Upper lobe of right lung (tissue), 1 donor: ENCODE measurements at regions not wholly inside any gene's neighbourhood (a gene's known extent, or its start where the extent isn't known, plus 50 kb on each side); places are given as distances from the start of the nearest gene placed in this dataset.
A peak's percentile ranks its signal among the peaks of the same experiment; 100 is the strongest.

Source experiments
- ATAC-seq: fragments of 200-7000 bp; cut with Tn5 transposase; one replicate; pipeline ENCODE4 v1.9.1; 2020; ENCODE audit warnings: mild to moderate bottlenecking, moderate library complexity
- DNase-seq: peaks from one replicate; pipeline ENCODE4 v3.0.0-alpha.2; 2020
- H3K27ac ChIP-seq: fragments of 200-600 bp; one replicate; pipeline ENCODE4 v1.8.0; 2022
- H3K27me3 ChIP-seq: fragments of 200-600 bp; one replicate; pipeline ENCODE4 v1.8.0; 2022; ENCODE audit warnings: mild to moderate bottlenecking
- H3K36me3 ChIP-seq: fragments of 200-600 bp; one replicate; pipeline ENCODE4 v1.8.0; 2022
- H3K4me1 ChIP-seq: fragments of 200-600 bp; one replicate; pipeline ENCODE4 v1.8.0; 2022
- H3K4me3 ChIP-seq: fragments of 200-600 bp; one replicate; pipeline ENCODE4 v1.8.0; 2022; ENCODE audit warnings: mild to moderate bottlenecking
- H3K9me3 ChIP-seq: fragments of 200-600 bp; one replicate; pipeline ENCODE4 v1.8.0; 2022
- intact Hi-C: fragments of 100-400 bp; cut with DNase I; formaldehyde crosslinking; loops from one replicate; pipeline ENCODE4 v1.11.0; 2022
- TF ChIP-seq, protein P1 (sequence below): fragments of 200-600 bp; IDR thresholded peaks from one replicate; pipeline ENCODE4 v1.8.0; 2022; ENCODE audit warnings: antibody characterized with exemption
- donor health status: DM: no; HTN: yes; CAD: no; lungs with severe emphysema.

DNA sequence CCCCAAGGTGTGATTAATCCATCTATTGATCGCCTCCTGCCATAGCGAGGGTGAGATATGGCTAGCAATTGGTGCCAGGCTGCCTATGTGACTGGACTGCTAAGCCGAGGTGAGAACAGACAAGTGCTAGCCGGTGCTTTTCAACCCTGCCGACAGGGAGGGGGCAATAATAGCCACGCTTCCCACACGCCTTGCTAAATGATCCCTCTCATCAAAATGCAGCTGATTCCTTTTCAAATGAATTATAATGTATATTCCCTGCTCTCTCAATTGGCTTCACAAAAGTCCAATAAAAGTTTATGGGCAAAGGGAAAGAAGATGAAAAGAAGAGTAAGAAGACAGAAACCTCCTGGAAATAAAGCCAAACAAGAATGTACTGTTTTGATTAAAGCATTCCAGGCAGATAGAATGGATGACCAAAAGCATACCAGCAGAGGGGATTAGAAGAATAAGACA, 235.6 kb downstream of the ICOS start:
- Histone ChIP-seq H3K4me1 (no peaks in the 10 kb centered on the region), H3K9me3 (no peaks in the 10 kb centered on the region), H3K4me3 (no peak overlapping the region), H3K36me3 (no peaks in the 10 kb centered on the region), H3K27me3 (no peaks in the 10 kb centered on the region), H3K27ac (no peak overlapping the region)
- intact Hi-C loops: no loop called here
- DNase-seq (no peak), ATAC-seq (no peak)
- TF ChIP-seq, protein P1, sequence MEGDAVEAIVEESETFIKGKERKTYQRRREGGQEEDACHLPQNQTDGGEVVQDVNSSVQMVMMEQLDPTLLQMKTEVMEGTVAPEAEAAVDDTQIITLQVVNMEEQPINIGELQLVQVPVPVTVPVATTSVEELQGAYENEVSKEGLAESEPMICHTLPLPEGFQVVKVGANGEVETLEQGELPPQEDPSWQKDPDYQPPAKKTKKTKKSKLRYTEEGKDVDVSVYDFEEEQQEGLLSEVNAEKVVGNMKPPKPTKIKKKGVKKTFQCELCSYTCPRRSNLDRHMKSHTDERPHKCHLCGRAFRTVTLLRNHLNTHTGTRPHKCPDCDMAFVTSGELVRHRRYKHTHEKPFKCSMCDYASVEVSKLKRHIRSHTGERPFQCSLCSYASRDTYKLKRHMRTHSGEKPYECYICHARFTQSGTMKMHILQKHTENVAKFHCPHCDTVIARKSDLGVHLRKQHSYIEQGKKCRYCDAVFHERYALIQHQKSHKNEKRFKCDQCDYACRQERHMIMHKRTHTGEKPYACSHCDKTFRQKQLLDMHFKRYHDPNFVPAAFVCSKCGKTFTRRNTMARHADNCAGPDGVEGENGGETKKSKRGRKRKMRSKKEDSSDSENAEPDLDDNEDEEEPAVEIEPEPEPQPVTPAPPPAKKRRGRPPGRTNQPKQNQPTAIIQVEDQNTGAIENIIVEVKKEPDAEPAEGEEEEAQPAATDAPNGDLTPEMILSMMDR: no peak

DNA sequence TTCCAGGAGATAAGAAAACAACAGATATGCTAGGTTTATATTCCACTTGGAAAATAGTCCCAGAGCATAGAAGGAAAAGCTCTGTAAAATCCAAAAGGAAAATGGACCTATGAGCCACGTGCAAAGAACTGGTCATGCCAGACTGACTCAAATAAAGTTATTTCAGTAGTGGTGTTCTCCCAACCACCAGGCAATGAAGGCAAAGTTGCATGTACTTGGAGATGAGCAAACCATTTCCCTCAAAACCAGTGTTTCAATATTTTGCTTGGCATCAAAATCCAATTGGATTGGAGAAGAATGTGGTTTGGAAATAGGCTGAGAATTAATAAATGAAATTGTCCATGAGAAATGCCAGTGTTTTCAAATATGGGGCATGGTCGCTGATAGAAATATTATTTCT, 237.5 kb downstream of the ICOS start:
- Histone ChIP-seq H3K27me3 (no peaks in the 10 kb centered on the region), H3K4me3 (no peak overlapping the region), H3K4me1 (no peaks in the 10 kb centered on the region), H3K36me3 (no peaks in the 10 kb centered on the region), H3K27ac (no peak overlapping the region), H3K9me3 (no peaks in the 10 kb centered on the region)
- intact Hi-C loops: no loop called here
- ATAC-seq (no peak), DNase-seq (no peak)
- TF ChIP-seq, protein P1: no peak

DNA sequence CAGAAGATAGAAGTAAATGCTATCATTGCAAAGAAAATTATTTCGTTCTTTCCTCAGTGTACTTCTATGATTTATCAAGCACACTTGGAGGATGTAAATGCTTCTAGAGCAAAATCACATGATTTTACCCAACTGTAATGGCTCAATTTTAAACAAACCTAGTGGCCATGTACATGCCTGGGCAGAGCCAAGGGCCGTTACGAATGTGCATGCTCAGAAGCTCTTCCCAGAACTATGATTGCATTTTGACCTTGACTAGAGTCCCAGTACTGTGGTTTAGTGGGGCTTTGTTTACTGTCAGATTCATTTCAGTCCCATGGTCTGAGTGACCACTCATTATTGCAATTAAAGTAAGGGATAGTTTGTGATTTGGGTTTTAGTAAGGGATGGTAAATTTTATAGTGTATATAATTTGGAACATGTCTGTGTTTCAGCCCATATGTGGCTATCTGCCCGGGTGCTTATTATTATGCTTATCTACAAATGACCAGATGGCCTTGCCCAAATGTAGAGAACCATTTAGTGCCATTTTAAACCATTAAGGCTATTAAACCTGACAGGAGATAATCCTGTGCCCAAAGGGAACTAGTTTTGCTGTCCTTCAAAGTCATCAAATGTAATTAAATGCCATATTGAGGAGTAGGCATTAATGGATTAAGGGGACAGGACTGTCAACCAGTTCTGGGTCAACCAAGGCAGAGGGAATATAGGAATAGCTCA, 239.1 kb downstream of the ICOS start:
- Histone ChIP-seq H3K27ac (no peak overlapping the region), H3K27me3 (no peaks in the 10 kb centered on the region), H3K36me3 (no peaks in the 10 kb centered on the region), H3K4me3 (no peak overlapping the region), H3K4me1 (no peaks in the 10 kb centered on the region), H3K9me3 (no peaks in the 10 kb centered on the region)
- no peak for DNase-seq
- intact Hi-C loops: no loop called here
- no peak for ATAC-seq
- TF ChIP-seq, protein P1: no peak

DNA sequence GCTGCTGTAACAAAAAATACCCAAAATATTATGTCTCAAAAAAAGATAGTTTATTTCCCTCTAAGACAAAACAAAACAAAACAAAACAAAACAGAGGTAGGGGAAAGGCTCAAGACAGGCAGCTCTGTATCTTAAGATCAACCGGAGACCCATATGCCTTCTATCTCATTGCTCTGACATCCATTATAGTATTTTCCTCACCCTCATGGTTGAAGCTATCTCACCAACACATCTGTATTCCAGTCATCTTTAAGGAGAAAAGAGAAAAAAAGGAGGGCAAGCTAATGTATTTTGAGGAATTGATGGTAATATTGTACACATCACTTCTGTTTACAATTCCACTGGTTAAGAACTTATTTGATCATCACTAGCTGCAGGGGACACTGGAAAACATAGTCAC, 239.7 kb downstream of the ICOS start:
- intact Hi-C loops: no loop called here
- no peak for DNase-seq
- H3K4me1 ChIP-seq: no peaks in the 10 kb centered on the region
- TF ChIP-seq, protein P1: no peak
- no peaks in the 10 kb centered on the region for H3K9me3 ChIP-seq
- H3K4me3 ChIP-seq: no peak overlapping the region
- no peaks in the 10 kb centered on the region for H3K27me3 ChIP-seq
- no peak for ATAC-seq
- no peak overlapping the region for H3K27ac ChIP-seq
- H3K36me3 ChIP-seq: no peaks in the 10 kb centered on the region

DNA sequence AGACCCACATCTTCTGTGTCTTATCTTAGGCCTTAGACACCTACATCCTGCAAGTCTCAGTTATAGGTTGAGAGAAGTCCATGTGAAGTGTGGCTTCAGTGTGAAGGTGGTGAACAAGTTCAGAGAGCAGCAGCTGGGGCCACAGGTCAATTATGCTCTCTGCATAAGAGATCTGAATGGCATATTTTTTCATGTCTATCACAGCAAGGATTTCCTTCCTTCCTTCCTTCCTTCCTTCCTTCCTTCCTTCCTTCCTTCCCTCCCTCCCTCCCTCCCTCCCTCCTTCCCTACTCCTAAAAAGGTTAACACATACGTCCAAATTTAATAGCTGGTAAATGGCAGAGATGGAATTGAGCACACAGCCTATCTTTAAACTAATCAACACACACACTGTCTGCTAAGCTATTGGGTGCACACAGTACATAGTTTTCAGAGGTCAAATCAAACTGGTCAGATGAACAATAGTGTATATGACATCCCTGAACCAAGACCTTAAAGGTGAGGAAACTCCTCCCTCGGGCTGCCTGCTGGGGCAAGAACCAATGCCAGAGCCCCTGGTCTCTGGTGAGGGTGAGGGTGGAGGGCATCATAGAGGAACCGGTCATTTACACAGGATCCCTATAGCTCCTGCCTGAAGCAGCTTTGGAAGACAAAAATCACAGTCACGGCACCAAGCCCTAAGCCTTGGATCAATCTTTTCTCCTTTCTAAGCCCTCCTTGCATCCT, 240.9 kb downstream of the ICOS start:
- intact Hi-C loops: no loop called here
- DNase-seq (no peak), ATAC-seq (peak; percentile 13)
- Histone ChIP-seq H3K36me3 (no peaks in the 10 kb centered on the region), H3K27ac (no peak overlapping the region), H3K4me1 (no peaks in the 10 kb centered on the region), H3K9me3 (no peaks in the 10 kb centered on the region), H3K4me3 (no peak overlapping the region), H3K27me3 (no peaks in the 10 kb centered on the region)
- TF ChIP-seq, protein P1: no peak
